Effector CD8-positive, alpha-beta T cell (primary cell): ENCODE measurements at regions not wholly inside any gene's neighbourhood (a gene's known extent, or its start where the extent isn't known, plus 50 kb on each side); places are given as distances from the start of the nearest gene placed in this dataset.
"Not testable (repeated sequence)": the region's sequence is repeated elsewhere in the genome, so short reads cannot be mapped to it uniquely, and the experiment has no call there.

ENCODE experiments used
- DNase-seq: peaks from one replicate; lab custom pipeline; 2025; lab: John Stamatoyannopoulos, UW

DNA sequence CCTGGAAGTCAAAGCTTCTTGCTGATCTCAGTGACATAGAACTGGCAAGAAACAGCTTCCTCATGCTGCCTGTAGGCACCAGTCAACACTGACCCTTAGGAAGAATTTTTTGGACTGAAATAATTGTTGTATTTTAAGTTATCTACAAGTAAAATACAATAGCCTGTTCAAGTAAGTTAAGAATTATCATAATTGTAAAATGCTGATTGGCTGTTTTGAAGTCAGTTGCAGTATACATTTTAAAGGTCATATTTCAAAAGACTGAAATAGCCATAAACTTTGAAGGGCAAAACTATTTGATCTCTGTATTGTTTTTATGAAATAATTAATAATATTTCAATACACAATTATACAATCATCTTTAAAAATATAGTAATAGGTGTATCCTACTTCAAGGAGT lies 794.9 kb downstream of the MAT2B start:
- no peak for DNase-seq

DNA sequence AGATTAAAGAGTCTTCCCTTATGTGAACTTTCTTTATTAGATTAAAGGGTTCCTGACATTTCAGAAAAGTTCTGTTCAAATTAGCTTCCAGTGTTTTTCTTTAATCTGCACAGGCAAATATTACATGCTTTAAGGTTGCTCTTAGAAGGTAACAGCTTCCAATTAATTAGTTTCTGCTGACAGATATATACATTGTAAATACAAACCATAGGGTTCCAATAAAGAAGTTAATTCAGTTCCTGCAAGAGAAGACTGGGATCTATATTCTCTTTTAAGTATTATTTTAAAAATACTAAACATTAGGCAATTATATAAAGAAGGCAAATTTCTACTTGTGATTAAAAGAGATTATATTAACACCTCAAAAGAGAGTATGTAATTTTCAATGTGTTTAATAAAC lies 795.7 kb downstream of the MAT2B start:
- DNase-seq, result no peak

DNA sequence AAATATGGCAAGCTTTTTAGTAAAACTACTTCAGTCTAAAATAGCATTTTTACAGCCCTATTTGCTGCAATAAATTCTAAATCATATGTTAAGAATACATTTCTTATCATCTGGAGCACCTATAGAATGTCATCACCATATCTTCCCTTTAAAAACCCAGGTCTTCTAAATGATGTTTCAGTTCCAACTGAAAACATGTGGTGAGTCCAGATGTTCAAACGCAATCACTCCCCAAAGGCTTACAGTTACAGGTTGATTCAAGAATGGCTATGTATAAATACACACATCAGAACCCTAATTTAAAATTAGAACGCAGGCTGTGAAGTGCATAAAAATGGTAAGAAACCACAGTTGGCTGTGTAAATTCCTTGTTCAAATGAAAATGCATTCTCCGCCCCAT lies 796.3 kb downstream of the MAT2B start:
- DNase-seq, result no peak

DNA sequence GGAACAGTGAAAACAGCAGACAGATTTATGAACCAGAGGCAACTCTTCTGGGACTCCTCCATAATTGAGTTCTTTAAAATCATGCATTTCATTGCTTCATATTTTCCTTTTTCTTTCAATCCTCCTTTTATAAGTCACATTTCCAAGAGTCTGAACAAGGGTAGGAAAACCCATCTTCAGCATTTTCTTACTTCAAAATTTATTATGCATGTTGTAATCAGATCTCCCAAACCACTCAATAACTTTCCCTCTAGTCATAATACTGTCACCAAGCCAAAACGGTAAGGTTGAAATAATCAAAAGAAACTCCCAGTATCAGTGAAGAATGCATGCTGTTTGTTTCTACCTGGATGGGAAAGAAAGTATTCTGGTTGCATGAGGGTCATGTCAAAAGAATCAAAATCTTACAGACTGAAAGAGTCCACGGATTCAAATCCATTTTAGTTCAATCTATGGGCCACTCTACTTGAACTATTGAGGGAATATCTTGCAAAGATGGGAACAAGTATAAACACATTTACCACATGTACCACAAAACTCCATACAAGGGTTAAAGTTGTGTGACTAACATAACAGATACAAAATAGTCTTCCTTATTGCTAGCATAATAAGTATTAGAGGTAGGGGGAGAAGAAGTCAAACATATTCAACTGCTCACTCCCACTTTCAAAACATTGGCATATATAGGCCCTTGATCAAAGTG lies 797.3 kb downstream of the MAT2B start:
- DNase-seq, result no peak

DNA sequence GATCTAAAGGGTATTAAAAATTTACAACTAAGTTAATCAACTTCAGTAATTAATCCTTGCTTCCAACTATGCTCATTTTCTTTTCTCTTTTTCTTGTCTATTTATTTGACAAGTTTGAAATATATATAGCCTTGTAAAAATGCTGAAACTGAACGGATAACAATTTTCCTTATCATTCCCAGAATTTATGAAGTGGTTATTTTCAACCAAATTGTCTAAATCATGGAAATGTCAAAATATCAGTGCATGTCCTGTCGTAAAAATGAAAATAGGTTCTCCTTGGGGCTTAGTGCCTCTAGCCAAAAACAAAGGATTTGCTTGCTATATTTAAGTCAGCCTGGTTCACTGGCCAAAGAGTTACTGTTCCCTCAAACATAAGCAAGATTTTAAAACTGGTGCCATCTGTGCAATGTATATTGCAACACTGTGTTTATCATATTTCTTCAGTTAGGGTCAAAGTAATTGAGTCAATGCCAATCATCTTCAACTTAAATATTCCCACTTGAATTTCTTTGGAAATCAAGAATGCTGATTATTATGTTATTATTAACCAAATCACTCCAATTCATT lies 798.3 kb downstream of the MAT2B start:
- no peak for DNase-seq

DNA sequence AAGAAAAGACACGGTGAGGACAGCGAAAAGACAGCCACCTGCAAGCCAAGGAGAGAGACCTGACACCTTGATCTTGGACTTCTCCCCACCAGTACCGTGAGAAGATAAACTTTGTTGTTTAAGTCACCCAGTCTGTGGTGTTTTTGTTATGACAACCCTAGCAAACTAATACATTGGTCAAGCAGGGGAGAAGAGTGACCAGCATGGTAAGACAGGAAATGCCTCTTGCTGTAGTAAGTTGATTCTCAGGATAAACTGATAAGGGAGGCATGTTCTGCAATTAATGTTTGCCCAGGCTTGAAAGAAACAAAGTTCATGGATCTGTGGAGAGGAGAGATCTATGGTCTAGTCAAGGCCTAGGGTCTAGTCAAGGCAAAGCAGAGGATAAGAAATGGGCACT lies 801.2 kb downstream of the MAT2B start:
- no peak for DNase-seq

DNA sequence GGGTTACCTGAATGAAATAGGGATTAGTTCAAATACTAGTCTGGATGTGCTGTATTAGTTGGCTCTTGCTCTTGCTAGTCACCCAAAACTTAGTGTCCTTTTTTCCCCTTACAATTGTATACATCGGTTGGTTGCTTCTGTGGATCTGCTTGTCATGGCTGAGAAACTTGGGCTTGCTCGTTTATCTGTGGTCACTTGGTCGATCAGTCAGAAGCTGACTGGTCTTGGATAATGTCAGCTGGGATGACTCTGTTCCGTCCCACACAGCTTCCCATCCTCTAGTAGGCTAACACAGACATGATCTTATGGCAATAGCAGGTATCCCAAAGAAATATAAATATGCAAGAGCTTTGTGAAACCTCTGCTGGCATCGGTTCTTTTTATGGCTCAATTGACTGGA lies 807.4 kb downstream of the MAT2B start:
- no peak for DNase-seq

DNA sequence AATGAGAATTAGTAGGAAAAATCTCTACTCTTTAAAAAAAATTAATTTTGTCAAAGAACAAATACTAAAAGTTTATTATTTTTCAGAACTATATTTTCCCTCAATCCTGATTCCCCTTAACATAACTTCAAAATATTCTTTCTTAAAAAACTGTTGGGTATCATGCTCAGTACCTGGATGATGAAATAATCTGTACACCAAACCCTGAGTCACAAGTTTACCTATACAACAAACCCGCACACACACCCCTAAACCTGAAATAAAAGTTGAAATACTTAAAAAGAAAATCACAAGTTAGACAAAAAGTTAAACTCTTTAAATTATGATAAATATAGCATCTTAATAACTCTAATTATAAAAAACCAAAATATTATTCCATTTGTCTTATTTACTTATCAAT lies 812.3 kb downstream of the MAT2B start:
- no peak for DNase-seq

DNA sequence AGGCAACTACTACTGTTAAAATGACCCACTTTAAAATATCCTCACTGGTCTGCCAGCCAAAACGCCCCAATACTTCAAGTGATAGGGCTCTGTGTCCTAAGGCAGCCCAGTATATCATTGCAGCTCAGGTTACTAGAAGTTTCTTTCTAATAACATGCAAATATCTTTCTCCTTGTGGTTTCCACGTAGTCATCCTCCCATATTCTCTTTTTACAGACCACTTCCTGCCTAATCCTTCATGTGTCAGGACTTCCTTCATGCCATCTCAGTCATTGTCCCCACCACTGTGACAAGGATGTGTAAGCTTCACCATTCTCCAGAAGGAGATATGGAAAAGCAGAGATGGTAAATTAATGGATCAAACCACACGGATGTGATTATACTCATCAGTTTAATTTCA lies 813.7 kb downstream of the MAT2B start:
- DNase-seq, result no peak

DNA sequence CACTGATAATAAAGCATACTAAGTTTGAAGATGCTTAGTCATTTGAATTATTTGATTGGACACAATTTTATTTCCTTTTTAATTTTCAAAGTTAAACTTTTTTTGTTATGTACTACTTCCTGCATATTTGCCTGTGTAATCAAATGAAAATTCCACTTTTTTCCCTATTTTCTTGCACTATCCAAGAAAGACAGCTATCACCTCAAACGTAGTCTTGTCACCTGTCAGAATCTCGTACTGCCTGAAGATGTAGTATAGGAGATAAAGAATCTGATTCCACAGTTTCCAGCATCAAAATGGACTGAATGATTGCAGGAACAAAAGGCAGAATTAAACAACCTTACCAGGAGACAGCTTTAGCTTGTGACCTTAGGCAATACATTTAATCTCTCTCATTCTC lies 818.8 kb downstream of the MAT2B start:
- no peak for DNase-seq

DNA sequence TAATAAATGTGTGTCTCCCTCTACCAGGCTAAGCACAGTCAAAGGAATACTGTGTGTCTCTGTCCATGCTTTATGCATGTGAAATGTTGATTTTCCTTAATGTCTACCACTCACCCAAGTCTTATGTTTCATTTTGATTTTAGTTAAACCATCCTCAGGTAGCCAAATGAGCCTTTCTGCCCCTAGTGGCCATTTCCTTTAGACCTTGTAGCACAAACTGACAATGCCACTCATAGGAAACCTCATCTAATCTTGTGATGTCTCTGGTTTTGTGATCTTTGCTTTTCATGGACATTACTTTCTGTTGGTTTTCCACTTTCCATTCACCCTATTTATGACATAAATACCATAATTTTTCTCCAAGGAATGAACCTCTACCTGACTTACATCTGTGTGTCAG lies 820.8 kb downstream of the MAT2B start:
- DNase-seq, result no peak

DNA sequence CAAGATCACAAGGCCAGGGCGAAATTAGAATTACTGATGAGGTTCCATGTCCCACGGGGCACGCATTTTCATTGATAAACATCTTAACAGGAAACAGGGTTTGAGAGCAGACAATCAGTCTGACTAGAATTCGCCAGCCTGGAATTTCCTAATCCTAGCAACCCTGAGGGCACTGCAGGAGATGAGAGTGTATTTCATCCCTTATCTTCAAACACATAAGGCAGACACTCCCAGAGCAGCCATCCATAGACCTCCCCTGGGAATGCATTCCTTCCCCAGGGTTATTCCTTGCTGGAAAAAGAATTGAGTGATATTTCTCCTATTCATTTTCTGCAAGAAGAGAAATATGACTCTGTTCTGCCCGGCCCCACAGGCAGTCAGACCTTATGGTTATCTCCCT lies 821.7 kb downstream of the MAT2B start:
- not testable (repeated sequence) for DNase-seq

DNA sequence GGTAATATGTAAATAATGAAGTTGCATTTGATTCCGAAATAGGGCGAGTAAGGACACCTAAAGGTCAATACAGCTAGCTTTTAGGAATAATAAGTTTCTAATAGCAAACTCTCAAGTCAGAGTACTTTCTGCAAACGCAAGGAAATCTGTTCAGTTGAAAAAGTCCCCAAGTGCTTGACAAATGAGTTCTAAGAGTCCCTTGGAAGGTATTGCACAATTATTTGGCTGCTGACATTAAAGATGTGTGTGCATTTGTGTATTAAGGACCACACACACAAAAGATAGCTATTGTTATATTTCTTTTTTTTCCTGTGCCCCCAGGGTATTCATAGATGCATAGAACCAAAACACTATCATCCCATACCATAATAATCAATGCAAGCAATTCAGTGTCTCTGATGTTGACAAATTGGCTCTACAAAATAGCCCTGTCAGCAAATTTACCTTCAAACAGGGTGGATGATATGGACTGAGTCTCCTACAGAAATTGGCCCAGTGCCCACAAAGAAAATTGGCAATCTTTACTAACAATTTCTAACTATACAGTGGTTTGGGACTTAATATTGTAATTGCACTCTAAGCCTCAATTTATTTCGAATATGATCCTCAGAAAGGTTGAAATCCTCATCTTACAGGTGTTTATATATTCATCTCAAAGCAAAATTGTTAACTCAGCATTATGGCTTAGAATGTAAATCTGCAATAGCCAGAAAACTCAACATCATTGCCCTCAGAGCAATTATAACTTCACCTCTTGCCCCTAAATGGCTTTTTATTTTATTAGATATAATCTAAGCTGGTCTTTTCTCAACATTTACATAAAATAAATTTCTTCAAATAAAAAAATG lies 827.2 kb downstream of the MAT2B start:
- DNase-seq, result no peak

DNA sequence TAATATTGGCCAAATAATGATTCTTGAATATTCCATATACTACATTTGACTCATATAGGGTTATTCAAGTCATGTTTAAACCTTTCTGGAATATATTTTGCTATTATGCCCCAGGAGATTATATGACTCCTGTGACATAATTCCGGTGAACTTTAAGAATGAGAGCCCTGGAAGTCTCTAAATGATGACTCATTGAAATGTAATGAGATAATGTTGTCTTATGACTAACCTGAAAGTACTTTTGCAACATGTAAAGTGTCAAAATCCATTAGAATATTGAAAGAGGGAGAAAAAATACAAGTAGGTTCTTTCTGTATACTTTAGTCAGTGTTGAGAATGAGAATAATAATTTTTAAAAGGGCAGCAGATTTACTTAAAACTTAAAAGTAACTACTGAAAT lies 830.4 kb downstream of the MAT2B start:
- no peak for DNase-seq

DNA sequence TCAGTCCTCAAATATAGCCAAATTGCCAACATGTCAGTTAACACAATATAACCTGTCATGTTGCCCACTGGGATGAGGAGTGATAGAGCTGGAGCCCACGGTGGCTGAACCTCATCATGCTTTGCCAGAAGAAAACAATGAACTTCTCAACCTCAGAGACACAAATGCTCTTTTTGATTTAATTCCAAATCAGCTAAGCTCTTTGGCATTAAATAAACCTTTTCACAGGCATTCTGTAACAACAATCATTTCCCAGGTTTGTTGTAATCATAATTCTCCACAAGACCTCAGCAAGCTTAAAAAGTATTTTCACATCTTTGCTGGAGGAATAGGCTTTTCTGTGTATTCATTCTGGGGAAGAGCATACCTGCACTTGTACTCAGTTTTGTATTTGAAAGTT lies 830.9 kb downstream of the MAT2B start:
- DNase-seq, result no peak

DNA sequence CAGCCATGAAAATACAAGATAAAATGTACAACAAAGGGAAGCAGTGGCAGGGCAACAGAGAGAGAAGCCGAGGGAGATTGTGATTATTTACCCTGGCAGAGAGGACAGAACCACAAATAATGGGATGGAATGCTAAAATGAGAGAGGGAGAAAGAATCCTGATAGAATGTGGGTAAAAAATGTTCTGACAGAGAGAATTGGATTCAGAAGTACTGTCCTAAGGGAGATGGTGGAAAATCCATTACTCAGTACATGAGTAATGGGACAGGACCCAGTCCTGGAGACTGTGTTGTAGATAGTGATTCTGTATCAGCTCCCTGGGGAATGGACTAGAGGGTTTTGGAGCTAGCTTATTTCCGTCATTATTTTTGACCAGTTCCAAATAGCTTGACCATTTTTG lies 831.5 kb downstream of the MAT2B start:
- DNase-seq, result no peak

DNA sequence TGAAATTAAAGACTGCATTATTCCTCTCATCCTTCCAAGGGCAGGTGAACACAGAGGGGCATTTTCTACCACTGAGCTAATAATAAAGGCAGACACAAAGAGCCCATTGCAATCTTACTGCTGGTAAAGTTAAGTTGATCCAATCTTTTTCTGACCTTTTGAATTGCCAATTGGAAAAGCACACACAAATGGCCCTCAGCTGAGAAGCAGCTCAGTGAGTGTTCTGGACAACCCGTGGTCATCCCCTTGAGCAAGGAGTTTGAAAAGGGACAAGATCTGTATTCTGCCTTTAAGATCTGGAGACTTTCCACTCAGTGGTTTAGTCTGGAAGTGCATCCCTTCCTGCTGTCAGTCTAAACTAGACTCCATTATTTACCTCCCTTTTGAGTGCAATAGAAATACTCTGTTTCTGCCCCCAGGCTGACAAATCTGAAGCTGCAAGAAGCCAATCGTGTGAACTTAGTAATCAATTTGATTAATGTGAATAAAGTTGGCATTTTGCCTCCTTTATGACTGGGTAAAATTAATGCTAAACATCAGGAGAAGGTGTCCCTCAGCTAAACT lies 835.7 kb downstream of the MAT2B start:
- no peak for DNase-seq

DNA sequence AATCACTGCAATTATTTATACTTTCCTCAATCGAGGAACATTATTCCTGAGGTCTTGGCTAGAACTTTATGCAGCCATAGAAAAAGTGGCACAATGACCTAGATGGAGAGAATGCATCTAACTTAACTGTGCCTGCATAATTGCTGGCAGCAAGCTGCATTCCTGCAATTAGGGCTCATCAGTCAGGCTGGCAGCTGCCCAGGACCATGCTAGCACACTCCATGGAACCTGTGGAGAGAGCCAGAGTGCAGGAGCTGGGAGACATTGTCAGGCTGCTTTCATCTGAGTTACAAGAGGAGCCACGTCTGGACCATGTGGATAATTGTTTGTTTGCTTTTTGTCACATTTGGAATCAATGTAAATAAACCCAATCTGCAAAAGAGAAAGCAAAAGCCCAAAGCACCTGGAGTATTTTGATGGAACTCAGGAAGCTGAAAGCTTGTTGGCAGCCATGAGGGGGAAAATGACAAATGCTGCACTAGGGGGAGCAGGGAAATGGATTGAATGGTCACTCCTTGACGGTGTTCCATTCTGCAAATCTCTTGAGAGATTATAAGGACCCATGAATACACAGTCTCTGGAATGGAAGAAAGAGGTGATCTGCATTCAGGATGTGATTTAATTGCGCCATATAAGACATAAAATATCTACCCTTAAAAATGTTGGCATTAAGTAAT lies 839.9 kb downstream of the MAT2B start:
- no peak for DNase-seq

DNA sequence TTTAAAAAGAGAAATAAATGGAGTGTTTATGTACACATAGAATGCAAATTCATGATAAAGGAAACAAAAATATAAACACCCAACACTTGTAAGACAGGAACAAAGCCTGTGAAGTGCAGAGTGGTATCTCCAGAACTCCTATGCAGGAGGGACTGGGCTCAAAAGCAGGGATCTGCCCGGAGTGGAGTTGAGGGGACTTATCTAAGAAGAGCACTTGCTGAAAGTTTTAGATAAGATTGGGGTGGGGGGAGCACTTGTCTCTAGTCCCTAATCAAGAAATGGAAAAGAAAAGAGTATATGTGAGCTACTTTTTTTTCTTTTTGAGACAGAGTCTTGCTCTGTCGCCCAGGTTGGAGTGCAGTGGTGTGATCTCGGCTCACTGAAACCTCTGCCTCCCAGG lies 840.4 kb downstream of the MAT2B start:
- no peak for DNase-seq

DNA sequence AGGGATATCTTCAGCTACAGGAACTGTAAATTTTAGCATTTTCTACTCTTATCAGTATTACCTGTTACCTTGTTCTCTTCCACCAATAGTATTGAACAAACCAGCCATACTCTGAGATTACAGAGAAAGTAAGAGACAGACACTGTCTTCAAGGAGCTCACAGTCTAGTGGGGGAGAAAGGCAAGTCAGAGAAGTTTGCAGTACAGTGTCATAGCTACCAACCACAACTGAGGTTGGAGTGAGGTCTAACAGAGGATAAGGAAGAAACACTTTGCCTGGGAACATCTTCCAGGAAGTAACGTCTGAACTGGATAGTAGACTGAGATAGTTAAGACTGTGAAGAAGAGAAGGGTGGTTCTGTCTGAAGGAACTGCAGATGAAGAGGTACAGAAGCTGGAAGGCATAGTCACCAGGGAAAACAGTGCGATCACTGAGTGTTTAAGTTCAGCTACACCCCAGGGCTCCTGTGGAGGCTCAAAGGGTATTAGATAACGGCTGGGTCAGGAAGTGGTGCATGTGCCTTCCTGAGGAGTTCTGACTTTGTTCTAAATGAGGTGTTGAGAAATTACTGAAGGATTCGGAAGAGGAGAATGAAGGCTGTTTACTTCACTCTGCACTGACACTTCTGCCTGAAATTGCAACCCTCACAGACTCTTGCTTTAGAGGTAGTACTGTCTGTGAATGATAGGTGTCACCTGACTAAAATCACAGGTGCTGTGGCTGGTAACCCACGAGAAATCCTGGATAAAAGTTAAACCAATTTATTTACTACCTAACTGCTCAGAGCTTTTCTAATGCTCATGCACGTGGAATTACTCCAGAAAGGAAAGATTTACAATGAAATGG lies 841.6 kb downstream of the MAT2B start:
- no peak for DNase-seq

DNA sequence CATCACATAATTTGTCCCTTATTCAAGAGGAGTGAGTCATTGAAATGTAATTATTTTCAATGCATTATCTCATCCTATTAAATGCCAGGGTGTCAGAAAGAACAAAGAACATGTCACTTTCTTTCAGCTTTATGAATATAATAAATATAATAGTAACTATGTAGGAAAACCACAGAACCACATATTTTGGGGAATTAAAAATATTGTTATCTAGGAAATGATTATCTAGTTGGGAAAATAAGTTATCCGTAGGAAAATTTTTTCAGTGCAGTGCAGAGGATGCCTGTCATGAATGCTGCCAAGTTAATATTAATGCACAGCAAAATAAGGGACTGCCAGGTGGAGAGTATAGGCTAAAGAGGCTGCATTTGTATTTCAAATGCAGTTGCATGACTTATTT lies 844.8 kb downstream of the MAT2B start:
- DNase-seq, result no peak
